ENCODE measurements at regions not wholly inside any gene's neighbourhood (a gene's known extent, or its start where the extent isn't known, plus 50 kb on each side); places are given as distances from the start of the nearest gene placed in this dataset.
"Not testable (repeated sequence)": the region's sequence is repeated elsewhere in the genome, so short reads cannot be mapped to it uniquely, and the experiment has no call there.

DNA sequence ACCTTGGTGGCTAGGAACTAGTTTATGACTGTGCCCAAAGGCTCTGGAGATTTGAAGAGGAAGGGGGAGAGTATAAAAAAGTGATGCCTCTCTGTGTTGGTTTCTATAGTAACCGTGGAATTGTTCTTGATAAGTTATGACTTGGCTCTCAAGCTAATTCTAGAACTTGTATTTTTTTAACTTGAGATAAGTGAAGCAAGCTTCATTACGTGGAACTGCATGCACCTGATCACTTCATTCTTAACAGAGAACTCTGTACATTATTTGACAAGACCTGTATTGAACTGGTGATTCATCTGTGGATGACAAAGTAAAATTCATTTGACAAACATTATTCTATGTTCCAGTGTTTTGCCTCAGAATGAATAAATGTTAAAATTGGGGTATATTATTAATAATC, 1452.2 kb downstream of the REEP3 start:
- no peak for DNase-seq

DNA sequence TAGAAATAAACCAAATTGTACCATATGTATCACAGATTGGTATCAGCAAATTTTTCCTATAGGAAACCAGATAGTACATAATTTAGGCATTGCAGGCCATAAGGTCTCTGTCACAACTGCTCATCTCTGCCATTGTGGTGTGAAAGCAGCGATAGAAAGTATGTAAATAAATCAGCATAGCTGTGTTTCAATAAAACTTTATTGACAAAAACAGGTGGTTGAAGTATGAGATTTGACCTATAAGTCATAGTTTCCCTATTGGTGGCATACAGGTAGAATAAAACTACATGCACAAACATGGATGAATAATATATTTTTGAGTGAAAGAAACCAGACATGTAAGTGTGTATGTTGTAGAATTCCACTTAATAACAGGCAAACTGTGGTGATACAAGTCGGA, 1454.9 kb downstream of the REEP3 start:
- no peak for DNase-seq

DNA sequence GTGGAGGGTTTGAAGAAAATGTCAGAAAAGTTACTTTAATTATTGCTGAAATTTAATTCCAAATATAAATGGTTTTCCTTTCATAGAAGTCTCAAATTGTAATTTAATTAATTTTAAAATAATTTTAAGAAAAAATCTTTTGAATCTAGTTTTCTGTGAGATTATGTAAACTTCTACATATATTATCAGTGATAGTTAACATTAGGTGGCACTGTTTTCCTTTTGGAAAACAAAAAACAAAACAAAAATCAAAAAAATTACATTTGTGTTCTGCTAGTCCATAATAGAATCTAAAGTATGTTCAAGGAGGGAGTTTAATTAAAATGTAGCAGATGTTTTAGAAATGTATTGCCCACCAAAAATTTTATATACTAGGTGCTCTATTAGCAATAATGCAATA, 1456.7 kb downstream of the REEP3 start:
- DNase-seq, result no peak

DNA sequence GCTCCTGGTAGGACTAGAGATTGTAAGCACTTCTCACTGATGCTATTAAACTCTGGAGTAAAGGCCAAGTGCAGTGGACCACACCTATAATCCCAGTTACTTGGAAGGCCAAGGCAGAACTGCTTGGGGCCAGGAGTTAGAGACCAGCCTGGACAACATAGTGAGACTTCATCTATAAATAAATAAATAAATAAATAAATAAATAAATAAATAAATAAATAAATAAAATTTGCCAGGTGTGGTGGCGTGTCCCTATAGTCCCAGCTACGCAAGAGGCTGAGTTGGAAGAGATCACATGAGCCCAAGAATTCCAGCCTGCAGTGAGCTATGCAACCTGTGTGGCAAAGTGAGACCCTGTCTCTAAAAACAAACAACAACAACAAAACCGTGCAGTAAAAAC, 1475.7 kb downstream of the REEP3 start:
- DNase-seq, result no peak

DNA sequence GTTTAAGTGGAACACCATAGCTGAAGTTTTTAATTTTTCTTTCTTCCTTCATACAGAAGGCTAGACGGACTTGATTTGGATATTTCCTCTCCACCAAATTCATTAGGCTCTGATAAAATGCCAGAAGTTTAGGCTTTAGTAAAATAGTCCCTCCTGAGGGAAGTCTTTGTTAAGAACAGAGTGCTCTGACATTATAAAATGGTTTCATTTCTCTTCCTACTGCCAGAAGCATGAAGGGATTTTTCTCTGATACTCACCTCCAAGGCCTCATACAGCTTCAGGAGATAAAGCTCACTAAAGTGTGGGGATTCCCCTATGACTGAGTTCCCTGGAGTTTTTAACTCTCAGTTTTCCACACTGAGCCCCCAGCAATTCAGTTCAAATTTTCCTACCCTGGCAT, 1489.6 kb downstream of the REEP3 start:
- no peak for DNase-seq

DNA sequence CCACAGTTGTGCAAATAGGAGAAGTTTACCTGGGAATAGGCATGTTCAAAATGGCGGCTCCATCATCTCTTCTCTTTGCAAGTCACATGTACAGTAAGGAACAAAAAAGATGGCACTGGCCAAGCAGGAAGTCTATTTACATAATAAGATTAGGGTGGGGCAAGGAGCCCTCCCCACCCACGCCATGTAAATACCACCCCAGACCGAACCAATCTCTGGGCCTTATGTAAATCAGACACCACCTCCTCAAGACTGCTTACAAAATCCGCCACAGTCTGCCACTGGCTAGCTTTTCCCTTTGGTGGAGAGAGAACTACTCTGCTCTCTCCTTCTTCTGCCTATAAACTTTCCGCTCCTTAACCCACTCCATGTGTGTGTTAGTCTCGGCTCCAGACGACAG, 1496.3 kb downstream of the REEP3 start:
- DNase-seq, result no peak

DNA sequence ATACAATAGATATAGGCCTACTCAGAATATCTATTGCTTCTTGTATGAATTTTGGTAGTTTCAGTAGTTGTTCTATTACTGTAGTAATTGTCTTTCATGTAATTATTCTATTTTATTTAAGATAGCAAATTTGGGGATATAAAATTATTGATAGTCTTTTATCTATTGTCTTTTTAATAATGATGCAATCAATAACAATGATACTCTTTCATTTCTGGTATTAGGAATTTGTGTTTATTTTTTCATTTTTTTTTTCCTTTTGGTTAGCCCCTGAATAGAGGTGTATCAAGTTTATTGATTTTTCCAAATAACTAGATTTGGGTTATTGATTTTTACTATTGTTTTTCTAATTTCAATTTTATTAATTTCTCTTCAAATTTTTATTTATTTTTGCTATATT, 1503.7 kb downstream of the REEP3 start:
- no peak for DNase-seq

DNA sequence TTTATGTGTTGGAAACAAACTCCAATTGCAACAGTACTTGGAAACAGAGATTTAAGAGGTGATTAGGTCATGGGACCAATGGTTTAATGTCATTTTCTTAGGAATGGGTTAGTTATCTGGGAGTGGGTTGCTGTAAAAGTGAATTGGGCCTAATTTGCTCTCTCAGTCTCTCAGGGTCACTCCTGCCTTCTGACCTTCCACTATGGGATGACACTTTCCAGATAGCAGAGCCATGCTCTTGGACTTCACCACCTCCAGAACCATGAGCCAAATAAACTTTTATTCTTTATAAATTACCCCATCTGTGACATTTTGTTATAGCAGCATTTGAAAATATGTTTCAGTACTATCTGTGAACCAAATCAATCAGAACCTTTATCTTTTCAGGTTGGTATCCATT, 1509.1 kb downstream of the REEP3 start:
- no peak for DNase-seq

DNA sequence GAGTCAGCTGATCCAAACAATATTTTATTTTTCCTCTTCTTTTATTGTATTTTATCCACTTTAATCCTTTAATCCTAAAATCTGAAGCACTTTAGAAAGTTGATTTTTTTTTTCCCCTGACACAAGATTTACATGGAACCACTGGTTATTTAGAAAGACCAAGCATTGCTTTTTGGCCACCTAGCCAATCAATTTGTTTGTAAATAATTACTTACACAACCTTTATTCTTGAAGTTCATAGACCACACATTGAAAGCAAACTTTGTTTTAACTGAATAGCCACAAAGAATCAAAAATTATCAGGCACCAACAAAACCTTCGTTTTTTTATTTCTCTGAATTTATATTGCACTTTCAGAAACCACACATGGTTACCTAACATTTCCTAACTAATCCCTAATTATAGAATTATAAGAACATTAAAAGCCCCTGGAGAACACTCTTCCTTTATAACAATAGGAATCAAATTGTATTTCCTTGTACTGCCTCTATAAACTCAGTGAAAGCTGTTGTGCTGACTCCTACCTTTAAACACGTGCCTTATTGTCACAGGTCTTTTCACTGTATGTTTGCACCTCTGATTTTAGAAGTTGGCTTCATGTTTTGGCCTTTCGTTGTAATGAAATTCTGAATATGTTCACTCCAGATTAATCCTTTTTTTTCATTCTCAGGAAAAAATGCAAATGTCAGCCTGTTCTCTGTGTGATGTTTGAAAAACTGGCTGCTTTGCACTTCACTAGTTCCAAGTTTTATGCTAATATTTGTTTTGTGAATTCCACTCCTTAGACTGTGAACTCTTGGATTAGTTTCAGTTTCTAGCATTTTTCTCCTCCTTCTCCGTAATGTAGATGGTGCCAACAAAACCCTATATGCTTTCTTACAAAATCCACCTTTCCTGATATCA, 1511.9 kb downstream of the REEP3 start:
- DNase-seq, result no peak

DNA sequence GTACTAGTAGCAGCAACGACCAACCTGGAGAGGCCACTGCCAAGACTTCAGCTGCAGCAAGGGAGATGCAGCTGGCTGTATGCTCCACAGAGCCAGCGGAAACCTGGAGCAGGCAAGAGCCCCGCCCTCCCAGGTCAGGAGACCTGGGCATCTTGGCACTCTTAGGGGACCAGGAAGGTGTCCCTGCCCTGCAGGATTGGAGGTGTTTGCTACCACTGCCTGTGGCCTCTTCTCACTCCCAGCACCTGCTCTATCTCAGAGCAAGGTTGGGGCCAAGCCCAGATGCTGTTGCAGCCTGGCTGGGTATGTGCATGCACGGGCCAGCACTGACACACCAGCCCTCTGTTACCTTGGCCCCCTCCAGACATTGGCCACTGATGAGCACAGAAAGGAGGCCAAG, 1512.8 kb downstream of the REEP3 start:
- no peak for DNase-seq

DNA sequence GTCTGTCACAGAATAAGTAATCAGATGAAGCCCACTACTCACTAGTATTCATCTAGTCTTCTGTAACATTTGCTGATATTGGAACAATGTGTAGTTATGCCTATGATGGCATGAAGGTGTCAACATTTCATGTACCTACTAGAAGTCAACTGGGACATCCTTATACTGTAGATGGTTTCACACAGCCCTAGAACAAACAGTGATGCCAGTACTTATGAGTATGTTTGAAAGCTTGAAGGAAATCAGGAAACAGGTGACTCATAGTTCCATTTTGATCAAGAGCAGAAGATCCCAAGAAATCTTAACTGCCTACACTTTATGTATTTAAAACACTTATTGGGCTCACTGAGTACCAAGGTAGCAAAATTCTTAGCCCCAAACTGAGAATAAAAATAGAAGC, 1519.6 kb downstream of the REEP3 start:
- DNase-seq, result no peak

DNA sequence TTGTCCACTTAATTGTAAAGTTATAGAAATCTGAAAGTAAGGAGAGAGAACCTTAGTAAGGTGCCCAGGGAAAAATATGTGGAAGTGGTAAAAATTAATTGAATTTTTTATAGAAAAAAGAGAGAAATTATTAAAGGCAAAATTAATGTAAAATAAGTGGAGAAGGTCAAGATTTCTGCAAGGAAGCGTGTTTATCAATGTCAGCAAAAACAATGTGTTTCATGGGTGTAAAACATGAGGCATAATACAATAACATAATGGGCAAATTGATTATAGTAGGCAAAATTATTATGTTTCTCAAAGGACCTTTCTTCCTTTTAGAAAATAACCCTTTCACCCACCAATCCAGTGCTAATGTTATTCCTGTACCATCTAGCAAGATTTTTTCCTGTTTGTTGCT, 1520.1 kb downstream of the REEP3 start:
- no peak for DNase-seq

DNA sequence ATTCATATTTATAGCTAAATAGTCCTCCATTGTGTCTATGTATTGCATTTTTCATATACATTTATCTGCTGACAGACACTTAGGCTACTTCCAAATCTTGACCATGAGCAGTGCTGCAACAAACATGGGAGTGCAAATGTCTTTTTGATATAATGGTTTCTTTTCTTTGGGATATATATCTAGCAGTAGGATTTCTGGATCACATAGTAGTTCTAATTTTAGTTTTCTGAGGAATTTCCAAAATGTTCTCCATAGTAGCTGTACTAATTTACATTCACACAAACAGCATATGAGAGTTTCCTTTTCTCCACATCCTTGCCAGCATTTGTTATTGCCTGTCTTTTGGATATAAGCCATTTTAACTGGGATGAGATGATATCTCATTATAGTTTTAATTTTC, 1521.3 kb downstream of the REEP3 start:
- DNase-seq, result no peak

DNA sequence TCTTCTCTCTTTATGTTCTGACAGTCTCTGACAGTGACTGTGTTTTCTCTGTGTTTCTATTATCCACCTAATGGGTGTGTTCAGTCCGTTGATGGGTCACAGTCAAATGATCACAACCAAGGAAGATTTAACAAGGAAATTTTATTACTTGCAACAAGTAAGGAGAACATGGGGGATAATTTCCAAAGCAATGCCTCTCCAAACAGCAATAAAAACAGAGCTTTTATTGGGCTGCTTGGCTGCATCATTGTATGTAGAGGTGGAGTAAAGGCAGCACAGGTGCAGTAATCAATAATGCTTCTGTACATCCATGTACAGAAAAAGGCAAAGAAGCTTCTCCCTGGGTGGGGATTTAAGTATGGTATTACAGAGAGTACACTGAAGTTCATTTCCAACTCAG, 1525.6 kb downstream of the REEP3 start:
- no peak for DNase-seq

DNA sequence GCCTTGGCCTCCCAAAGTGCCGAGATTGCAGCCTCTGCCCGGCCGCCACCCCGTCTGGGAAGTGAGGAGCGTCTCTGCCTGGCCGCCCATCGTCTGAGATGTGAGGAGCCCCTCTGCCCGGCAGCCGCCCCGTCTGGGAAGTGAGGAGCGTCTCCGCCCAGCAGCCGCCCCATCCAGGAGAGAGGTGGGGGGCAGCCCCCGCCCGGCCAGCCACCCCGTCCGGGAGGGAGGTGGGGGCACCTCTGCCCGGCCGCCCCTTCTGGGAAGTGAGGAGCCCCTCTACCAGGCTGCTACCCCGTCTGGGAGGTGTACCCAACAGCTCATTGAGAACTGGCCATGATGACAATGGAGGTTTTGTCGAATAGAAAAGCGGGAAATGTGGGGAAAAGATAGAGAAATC, 1530.9 kb downstream of the REEP3 start:
- not testable (repeated sequence) for DNase-seq

DNA sequence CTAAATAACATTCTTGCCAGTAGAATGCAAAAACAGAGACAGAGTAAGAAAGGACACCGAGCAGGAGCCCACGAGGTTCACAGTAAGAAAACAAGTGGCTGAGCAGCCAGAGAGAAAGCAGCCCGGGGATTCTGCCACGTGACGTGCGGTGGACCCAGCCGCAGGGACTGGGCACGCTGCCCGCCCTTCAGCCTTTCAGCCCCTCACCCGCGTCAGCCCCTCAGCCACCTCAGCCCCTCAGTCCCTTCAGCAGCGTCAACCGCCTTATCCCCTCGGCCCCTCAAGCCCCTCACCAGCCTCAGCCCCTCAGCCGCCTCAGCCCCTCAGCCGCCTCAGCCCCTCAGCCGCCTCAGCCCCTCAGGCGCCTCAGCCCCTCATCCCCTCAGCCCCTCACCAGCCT, 1532.2 kb downstream of the REEP3 start:
- not testable (repeated sequence) for DNase-seq

DNA sequence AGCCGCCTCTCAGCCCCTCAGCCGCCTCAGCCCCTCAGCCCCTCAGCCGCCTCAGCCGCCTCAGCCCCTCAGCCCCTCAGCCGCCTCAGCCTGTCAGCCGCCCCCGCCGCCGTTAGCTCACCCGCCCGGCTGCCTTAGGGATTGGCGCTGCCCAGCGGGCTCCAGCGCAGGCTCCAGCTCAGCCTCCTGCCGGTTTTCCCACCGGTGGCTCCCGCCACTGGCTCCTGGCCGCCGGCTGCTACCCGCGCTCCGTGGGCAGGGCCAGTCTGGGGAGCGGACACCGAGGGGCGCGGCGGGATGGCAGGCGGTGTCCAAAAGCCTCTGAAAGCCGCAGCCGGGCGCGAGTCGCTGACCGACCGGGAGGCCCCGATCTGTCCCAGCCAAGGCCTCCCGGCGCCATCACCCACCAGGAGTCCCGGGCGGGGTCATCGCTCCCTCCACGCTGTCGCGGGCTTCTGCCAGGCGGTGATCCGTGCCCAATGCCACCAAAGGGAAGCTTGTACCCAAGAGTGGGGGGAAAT, 1532.7 kb downstream of the REEP3 start:
- DNase-seq, result not testable (repeated sequence)

DNA sequence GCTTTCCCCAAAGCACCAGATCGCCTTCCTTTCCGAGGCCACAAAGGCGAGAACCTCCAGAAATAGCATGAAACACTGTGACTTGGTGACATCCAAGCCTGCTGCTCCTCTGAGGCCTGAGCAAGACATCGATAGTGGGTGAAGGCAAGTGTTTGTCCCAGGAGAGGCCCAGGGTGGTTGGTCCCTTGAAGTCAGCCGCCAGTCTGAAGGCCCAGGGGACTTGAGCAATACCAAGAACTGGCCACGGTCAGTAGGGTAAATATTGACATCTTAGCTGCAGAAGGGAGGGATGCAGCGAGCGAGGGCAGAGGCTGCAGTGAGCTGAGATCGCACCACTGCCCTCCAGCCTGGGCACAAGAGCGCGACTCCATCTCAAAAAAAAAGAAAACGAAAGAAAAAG, 1533.5 kb downstream of the REEP3 start:
- not testable (repeated sequence) for DNase-seq

DNA sequence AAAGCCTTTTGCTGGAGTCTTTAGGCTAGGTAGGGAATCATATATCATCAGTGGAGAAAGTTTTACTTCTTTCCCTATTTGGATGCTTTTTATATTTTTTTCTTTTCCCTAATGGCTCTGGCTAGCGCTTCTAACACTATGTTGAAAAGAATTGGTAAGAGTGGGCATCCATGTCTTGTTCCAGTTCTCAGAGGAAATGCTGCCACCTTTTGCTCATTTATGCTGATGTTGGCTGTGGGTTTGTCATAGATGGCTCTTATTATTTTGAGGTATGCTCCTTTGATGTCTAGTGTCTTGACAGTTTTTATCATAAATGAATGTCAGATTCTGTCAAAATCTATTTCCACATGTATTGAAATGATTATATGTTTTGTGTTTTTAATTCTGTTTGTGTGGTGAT, 1544.1 kb downstream of the REEP3 start:
- no peak for DNase-seq

DNA sequence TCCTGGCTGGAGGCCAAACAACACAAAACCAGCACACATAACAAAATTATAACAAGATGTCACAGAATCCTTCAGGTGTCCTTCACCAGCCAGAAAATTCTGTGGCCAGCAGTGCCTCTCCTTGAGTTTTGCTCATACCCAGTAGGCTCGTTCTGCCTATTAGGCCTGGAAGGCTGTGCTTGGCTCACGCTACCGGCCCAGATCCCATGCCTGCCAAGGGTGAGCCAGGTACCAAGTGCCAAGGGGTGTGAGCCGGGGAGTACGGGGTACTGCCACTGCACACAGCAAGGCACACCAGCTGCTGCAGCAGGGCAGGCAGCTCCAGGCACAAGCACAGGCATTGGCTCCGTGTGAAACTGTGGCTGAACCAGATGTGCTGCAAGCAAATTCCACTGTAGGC, 1562.0 kb downstream of the REEP3 start:
- DNase-seq, result no peak

DNA sequence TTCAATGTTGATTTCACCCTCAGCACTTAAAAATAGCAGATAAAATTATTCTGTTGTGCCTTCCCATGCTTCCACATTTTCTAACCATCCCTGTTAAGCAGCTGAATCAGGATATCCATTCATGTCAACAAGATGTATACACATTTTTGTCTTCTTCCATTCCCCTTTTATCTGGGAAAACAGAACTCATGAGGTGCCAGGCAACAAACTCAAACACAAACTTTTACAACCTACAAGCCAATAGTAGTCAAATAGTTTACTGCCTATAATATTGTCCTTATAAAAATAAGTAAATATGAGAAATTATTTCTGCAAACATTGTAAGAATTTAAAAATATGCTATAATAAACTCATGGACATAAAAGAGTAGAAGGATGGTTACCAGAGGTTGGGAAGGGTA, 1569.8 kb downstream of the REEP3 start:
- no peak for DNase-seq

DNA sequence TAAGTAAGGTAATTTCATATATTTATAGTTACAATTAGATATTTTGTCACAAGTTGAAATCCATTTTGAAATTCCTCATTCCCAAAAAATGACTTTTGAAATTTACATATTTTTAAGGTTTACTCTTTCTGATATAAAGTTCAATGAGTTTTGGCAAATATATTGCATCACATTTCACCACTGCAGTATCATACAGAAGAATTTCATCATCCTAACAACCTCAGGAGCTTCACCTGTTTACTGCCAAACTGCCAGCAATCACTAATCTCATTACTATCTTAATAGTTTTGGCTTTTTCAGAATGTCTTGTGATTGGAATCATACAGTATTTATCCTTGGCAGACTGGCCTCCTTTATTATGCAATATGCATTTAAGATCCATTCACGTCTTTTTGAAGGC, 1578.9 kb downstream of the REEP3 start:
- no peak for DNase-seq

DNA sequence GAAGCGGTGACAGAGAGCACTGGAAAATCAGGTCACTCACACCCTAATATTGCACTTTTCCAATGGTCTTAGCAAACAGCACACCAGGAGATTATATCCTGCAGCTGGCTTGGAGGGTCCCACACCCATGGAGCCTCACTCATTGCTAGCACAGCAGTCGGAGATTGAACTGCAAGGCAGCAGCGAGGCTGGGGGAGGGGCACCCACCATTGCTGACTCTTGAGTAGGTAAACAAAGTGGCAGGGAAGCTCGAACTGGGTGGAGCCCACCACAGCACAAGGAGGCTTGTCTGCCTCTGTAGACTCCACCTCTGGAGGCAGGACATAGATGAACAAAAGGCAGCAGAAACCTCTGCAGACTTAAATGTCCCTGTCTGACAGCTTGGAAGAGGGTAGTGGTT, 1579.7 kb downstream of the REEP3 start:
- not testable (repeated sequence) for DNase-seq

DNA sequence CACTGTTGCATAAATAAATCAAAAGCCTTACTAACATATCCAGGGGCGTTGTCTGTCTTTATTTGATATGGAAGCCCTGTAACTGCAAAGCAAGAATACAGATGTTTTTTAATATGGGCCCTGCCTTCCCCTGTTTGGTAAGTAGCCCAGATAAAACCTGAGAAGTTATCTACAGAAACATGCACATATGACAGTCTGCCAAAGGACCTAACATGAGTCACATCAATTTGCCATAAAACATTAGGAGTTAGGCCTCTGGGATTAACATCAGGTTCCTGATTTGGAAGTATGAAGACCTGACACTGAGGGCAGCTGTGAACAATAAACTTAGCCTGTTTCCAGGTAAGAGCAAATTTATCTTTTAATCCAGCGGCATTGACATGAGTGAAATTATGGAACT, 1588.8 kb downstream of the REEP3 start:
- DNase-seq, result no peak

DNA sequence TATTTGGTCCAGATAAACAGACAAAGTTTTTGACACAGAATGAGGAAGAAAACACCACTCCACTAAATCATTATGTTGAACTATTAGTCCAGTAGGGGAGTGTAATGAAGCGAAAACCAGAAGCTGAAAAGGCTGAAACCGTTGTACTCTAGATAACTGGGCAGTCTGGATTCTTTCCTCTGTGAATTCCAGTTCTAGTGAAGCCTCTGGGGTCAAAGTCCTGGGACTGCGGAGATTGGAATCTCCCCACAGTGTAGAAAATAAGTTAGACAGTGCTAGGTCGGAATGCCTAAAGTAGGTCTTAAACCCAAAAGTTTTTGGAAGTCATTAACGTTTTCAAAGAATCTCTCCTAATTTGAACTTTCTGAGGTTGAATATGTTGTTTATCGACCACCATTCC, 1589.9 kb downstream of the REEP3 start:
- not testable (repeated sequence) for DNase-seq
